ENCODE measurements at regions not wholly inside any gene's neighbourhood (a gene's known extent, or its start where the extent isn't known, plus 50 kb on each side); places are given as distances from the start of the nearest gene placed in this dataset.

GRCh38 chr2:122734766-122735424 lies 979.4 kb downstream of the TSN start:
- DNase-seq (peak in 2 of 5 donors; percentile 12 to 20), FAIRE-seq (no peak)
- Histone ChIP-seq H3K27ac (ENCODE audit: low read depth in 2 of 2, low read length in 2 of 2) (no peak overlapping the region), H3K9me3 (ENCODE audit: control insufficient read depth in 2 of 3, insufficient read depth in 1 of 3, low read length in 3 of 3) (no peaks in the 10 kb centered on the region), H3K27me3 (ENCODE audit: control insufficient read depth, insufficient read depth, low read length) (no peaks in the 10 kb centered on the region), H3K4me1 (ENCODE audit: control insufficient read depth in 2 of 3, insufficient read depth in 2 of 3, low read depth in 1 of 3, low read length in 3 of 3) (no peaks in the 10 kb centered on the region), H3K9ac (ENCODE audit: low read length in 3 of 3) (no peak overlapping the region), H3K36me3 (ENCODE audit: control insufficient read depth in 2 of 3, insufficient read depth in 3 of 3, low read length in 3 of 3) (no peaks in the 10 kb centered on the region), H3K4me3 (ENCODE audit: low read length in 3 of 3) (no peak overlapping the region)
- TF ChIP-seq CTCF (IDR thresholded peaks at IDR 0.05; ENCODE audit: borderline replicate concordance, extremely low read depth, insufficient read depth): no peak
- intact Hi-C loops (cut with DNase I): no loop called here

GRCh38 chr2:122736279-122736678 lies 980.8 kb downstream of the TSN start:
- Histone ChIP-seq H3K27ac (ENCODE audit: low read depth in 2 of 2, low read length in 2 of 2) (no peak overlapping the region), H3K9me3 (ENCODE audit: control insufficient read depth in 2 of 3, insufficient read depth in 1 of 3, low read length in 3 of 3) (no peaks in the 10 kb centered on the region), H3K4me3 (ENCODE audit: low read length in 3 of 3) (no peak overlapping the region), H3K4me1 (ENCODE audit: control insufficient read depth in 2 of 3, insufficient read depth in 2 of 3, low read depth in 1 of 3, low read length in 3 of 3) (no peaks in the 10 kb centered on the region), H3K9ac (ENCODE audit: low read length in 3 of 3) (no peak overlapping the region), H3K27me3 (ENCODE audit: control insufficient read depth, insufficient read depth, low read length) (no peaks in the 10 kb centered on the region), H3K36me3 (ENCODE audit: control insufficient read depth in 2 of 3, insufficient read depth in 3 of 3, low read length in 3 of 3) (no peaks in the 10 kb centered on the region)
- intact Hi-C loops (cut with DNase I): no loop called here
- TF ChIP-seq CTCF (IDR thresholded peaks at IDR 0.05; ENCODE audit: borderline replicate concordance, extremely low read depth, insufficient read depth): no peak
- FAIRE-seq (no peak), DNase-seq (peak in 1 of 5 donors; percentile 2)

- no peaks in the 10 kb centered on the region for H3K27me3 ChIP-seq (ENCODE audit: control insufficient read depth, insufficient read depth, low read length)
- H3K9ac ChIP-seq (ENCODE audit: low read length in 3 of 3): no peak overlapping the region
- H3K27ac ChIP-seq (ENCODE audit: low read depth in 2 of 2, low read length in 2 of 2): no peak overlapping the region
- no peak for DNase-seq
- H3K4me1 ChIP-seq (ENCODE audit: control insufficient read depth in 2 of 3, insufficient read depth in 2 of 3, low read depth in 1 of 3, low read length in 3 of 3): no peaks in the 10 kb centered on the region
- FAIRE-seq: no peak
- no peak overlapping the region for H3K4me3 ChIP-seq (ENCODE audit: low read length in 3 of 3)
- no peaks in the 10 kb centered on the region for H3K36me3 ChIP-seq (ENCODE audit: control insufficient read depth in 2 of 3, insufficient read depth in 3 of 3, low read length in 3 of 3)
- no peak for TF ChIP-seq CTCF (IDR thresholded peaks at IDR 0.05; ENCODE audit: borderline replicate concordance, extremely low read depth, insufficient read depth)
- intact Hi-C loops (cut with DNase I): no loop called here
- H3K9me3 ChIP-seq (ENCODE audit: control insufficient read depth in 2 of 3, insufficient read depth in 1 of 3, low read length in 3 of 3): no peaks in the 10 kb centered on the region
These were observed 982.1 kb downstream of the TSN start for GRCh38 chr2:122737429-122738077.
